Hepatocyte (in vitro differentiated cells): ENCODE measurements at regions not wholly inside any gene's neighbourhood (a gene's known extent, or its start where the extent isn't known, plus 50 kb on each side); places are given as distances from the start of the nearest gene placed in this dataset.

Experiments
- DNase-seq: peaks from one replicate; pipeline ENCODE4 v3.0.0-alpha.2; 2016; ENCODE audit warnings: low spot score
- H2AFZ ChIP-seq: fragments of 200-600 bp; sonication (generic); 2 replicates; pipeline ENCODE4 v1.6.0; 2016; ENCODE audit warnings: antibody characterized with exemption, mild to moderate bottlenecking
- H3K27ac ChIP-seq: fragments of 200-600 bp; sonication (generic); 2 replicates; pipeline ENCODE4 v1.5.1; 2016; ENCODE audit warnings: mild to moderate bottlenecking
- H3K27me3 ChIP-seq: fragments of 200-600 bp; sonication (generic); 2 replicates; pipeline ENCODE4 v1.6.1; 2016
- H3K36me3 ChIP-seq: fragments of 200-600 bp; sonication (generic); replicated peaks from 2 replicates; pipeline ENCODE4 v1.5.1; 2016; ENCODE audit warnings: low read depth; ENCODE audit not compliant: insufficient read depth
- H3K4me1 ChIP-seq: fragments of 200-600 bp; sonication (generic); 2 replicates; pipeline ENCODE4 v1.5.1; 2016; ENCODE audit warnings: mild to moderate bottlenecking, moderate library complexity; ENCODE audit not compliant: insufficient read depth
- H3K4me2 ChIP-seq: fragments of 200-600 bp; sonication (generic); 2 replicates; pipeline ENCODE4 v1.6.0; 2016
- H3K4me3 ChIP-seq: fragments of 200-600 bp; sonication (generic); 2 replicates; pipeline ENCODE4 v1.5.1; 2016; ENCODE audit warnings: mild to moderate bottlenecking
- H3K79me2 ChIP-seq: fragments of 200-600 bp; sonication (generic); 2 replicates; pipeline ENCODE4 v1.6.0; 2017; ENCODE audit warnings: mild to moderate bottlenecking
- H3K9me2 ChIP-seq: fragments of 200-600 bp; sonication (generic); replicated peaks from 2 replicates; pipeline ENCODE4 v1.6.0; 2017; ENCODE audit warnings: mild to moderate bottlenecking; ENCODE audit not compliant: insufficient read depth
- H3K9me3 ChIP-seq: fragments of 200-600 bp; sonication (generic); 2 replicates; pipeline ENCODE4 v1.5.1; 2016; ENCODE audit warnings: low read depth, mild to moderate bottlenecking
- H4K20me1 ChIP-seq: fragments of 200-600 bp; sonication (generic); 2 replicates; pipeline ENCODE4 v1.6.0; 2016; ENCODE audit warnings: mild to moderate bottlenecking; ENCODE audit not compliant: insufficient read depth, poor library complexity, severe bottlenecking
- EZH2 ChIP-seq: fragments of 200-600 bp; sonication (generic); IDR thresholded peaks from 2 replicates; pipeline ENCODE4 v1.6.1; 2016; ENCODE audit warnings: antibody characterized with exemption, mild to moderate bottlenecking, borderline replicate concordance
- EZH2phosphoT487 ChIP-seq: fragments of 200-600 bp; sonication (generic); IDR thresholded peaks from one replicate; pipeline ENCODE4 v1.6.1; 2018; ENCODE audit warnings: antibody characterized with exemption, mild to moderate bottlenecking, low read depth, moderate library complexity; ENCODE audit not compliant: unreplicated experiment, severe bottlenecking
- WGBS: methylation state at CpG from one replicate; pipeline ENCODE4 v1.1.6; 2016; ENCODE audit warnings: low lambda C conversion rate; ENCODE audit errors: missing lambda C conversion rate; 5-methylcytosine and 5-hydroxymethylcytosine counted together
- TF ChIP-seq, protein P1 (sequence below): fragments of 200-600 bp; sonication (generic); IDR thresholded peaks from 2 replicates; pipeline ENCODE4 v1.5.1; 2016; ENCODE audit warnings: antibody characterized with exemption, mild to moderate bottlenecking; ENCODE audit not compliant: poor library complexity

DNA sequence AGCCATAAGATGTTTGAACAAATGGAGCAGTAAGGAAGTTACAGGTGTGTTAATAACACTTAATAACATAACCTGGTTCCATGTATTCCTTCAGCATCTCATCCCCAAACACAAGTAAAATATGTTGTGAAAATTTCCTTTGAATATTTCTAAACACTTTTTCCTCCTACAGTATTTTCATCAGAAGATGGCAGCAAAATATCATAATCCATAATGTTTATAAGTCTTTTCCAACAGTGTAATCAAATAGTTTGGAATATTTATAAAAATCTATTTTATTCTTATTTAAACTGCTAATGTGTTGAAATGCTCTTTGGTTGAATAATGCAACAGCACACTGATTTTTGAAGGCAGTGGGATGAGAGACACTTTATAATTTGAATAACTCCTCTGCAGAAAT, 1020.5 kb downstream of the OTOL1 start:
- Histone ChIP-seq H3K79me2 (no peaks in the 10 kb centered on the region), H3K9me3 (no peaks in the 10 kb centered on the region), H2AFZ (no peak overlapping the region), H3K9me2 (no peaks in the 10 kb centered on the region), H3K4me3 (no peak overlapping the region), H3K36me3 (no peaks in the 10 kb centered on the region), H3K4me1 (no peaks in the 10 kb centered on the region), H3K27me3 (no peaks in the 10 kb centered on the region), H3K4me2 (no peak overlapping the region), H4K20me1 (no peaks in the 10 kb centered on the region), H3K27ac (no peak overlapping the region)
- DNase-seq = no peak
- TF ChIP-seq EZH2 (no peak), EZH2phosphoT487 (no peak)
- TF ChIP-seq, protein P1, sequence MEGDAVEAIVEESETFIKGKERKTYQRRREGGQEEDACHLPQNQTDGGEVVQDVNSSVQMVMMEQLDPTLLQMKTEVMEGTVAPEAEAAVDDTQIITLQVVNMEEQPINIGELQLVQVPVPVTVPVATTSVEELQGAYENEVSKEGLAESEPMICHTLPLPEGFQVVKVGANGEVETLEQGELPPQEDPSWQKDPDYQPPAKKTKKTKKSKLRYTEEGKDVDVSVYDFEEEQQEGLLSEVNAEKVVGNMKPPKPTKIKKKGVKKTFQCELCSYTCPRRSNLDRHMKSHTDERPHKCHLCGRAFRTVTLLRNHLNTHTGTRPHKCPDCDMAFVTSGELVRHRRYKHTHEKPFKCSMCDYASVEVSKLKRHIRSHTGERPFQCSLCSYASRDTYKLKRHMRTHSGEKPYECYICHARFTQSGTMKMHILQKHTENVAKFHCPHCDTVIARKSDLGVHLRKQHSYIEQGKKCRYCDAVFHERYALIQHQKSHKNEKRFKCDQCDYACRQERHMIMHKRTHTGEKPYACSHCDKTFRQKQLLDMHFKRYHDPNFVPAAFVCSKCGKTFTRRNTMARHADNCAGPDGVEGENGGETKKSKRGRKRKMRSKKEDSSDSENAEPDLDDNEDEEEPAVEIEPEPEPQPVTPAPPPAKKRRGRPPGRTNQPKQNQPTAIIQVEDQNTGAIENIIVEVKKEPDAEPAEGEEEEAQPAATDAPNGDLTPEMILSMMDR = peak; percentile 17

DNA sequence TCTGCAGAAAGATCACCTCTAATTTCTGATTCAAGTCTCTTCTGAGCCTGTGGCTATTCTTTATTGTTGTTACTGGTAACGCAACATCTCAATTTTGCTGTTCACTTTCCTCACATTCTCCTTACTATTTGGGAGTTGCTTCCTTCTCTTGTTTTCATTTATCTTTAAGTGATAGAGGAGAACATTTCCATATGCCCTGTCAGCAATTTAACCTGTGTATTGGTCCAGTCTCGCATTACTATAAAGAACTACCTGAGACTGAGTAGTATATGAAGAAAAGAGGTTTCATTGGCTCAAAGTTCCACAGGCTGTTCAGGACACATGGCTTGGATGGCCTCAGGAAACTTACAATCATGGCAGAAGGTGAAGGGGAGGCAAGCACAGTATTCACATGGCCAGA, 1025.1 kb downstream of the OTOL1 start:
- Histone ChIP-seq H2AFZ (no peak overlapping the region), H3K4me3 (no peak overlapping the region), H4K20me1 (no peaks in the 10 kb centered on the region), H3K9me2 (no peaks in the 10 kb centered on the region), H3K4me2 (no peak overlapping the region), H3K79me2 (no peaks in the 10 kb centered on the region), H3K9me3 (no peaks in the 10 kb centered on the region), H3K4me1 (peaks cover 12% of the 10 kb centered on the region), H3K27me3 (no peaks in the 10 kb centered on the region), H3K36me3 (no peaks in the 10 kb centered on the region), H3K27ac (no peak overlapping the region)
- DNase-seq = no peak
- TF ChIP-seq, protein P1 = no peak
- TF ChIP-seq EZH2phosphoT487 (no peak), EZH2 (no peak)
- WGBS = 98% methylated on average over 2 of the region's 2 CpGs

DNA sequence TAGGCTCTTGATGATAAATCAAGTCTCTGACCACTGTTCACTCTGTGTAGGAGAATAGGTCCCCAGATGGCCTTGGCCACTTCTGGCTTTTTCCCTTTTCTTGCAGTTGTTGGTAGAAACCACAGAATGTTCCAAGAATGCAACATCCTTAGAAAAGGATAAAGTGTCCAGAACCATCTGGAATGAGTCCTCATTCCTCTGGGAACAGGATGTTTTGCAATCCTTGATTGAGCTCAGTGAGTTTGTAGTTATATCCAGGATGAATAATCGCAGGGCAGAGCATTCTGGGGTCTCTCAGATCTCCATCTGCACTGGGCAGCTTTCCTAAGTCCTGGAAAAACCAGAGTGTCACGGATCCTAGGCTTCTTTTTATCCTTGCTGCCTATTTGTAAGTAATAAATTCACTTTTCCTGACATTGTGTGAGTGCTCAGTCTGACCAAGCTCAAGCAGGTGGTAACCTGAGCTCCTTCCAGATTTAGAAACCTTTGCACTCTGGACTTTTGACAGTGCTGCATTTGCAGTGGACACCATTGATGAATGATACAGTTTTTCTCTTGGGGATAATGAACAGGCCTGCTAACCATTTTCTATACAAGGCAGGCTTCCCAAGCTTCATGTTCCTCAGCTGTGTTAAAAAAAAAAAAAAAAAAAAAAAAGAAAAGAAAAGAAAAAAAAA, 1028.6 kb downstream of the OTOL1 start:
- H3K9me2 ChIP-seq = no peaks in the 10 kb centered on the region
- H3K79me2 ChIP-seq = no peaks in the 10 kb centered on the region
- no peak overlapping the region for H3K4me2 ChIP-seq
- H2AFZ ChIP-seq = no peak overlapping the region
- peaks cover 12% of the 10 kb centered on the region for H3K4me1 ChIP-seq
- no peaks in the 10 kb centered on the region for H4K20me1 ChIP-seq
- no peaks in the 10 kb centered on the region for H3K9me3 ChIP-seq
- WGBS = 59% methylated on average over 2 of the region's 2 CpGs
- H3K27me3 ChIP-seq = no peaks in the 10 kb centered on the region
- no peaks in the 10 kb centered on the region for H3K36me3 ChIP-seq
- peak overlapping the region; percentile 60 for H3K27ac ChIP-seq
- peak; percentile 55 for DNase-seq
- TF ChIP-seq EZH2phosphoT487 = no peak
- TF ChIP-seq EZH2 = no peak
- TF ChIP-seq, protein P1 = no peak
- no peak overlapping the region for H3K4me3 ChIP-seq

DNA sequence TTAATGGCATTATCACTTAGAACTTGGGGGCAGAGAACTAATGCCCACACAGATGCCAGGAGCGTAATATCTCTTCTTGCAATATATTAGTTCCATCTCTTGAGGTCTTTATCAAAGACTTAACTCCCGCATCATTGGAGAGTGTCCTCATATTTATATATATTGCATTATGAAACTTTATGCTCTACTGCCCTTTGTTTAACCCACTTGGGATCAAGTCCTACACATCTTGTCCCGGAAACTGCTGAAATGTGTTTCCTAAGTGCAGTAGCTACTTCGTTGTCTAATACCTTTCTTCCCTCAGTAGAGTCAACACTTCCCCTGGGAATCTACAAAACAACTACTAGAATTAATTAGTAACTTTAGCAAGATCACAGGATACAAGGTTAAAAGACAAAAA, 1029.2 kb downstream of the OTOL1 start:
- Histone ChIP-seq H3K4me3 (no peak overlapping the region), H3K4me2 (no peak overlapping the region), H3K4me1 (peaks cover 12% of the 10 kb centered on the region), H2AFZ (no peak overlapping the region), H3K79me2 (no peaks in the 10 kb centered on the region), H3K9me3 (no peaks in the 10 kb centered on the region), H3K27ac (no peak overlapping the region), H3K9me2 (no peaks in the 10 kb centered on the region), H4K20me1 (no peaks in the 10 kb centered on the region), H3K27me3 (no peaks in the 10 kb centered on the region), H3K36me3 (no peaks in the 10 kb centered on the region)
- no peak for DNase-seq
- no peak for TF ChIP-seq EZH2phosphoT487
- TF ChIP-seq EZH2 = no peak
- TF ChIP-seq, protein P1 = no peak
- 72% methylated on average over 4 of the region's 4 CpGs for WGBS
